Testis (tissue), 2 donors: ENCODE measurements at regions not wholly inside any gene's neighbourhood (a gene's known extent, or its start where the extent isn't known, plus 50 kb on each side); places are given as distances from the start of the nearest gene placed in this dataset.

Experiments
- DNase-seq: peaks from one replicate; pipeline ENCODE4 v3.0.0-alpha.2; 2019
- H3K27ac ChIP-seq, 2 donors: fragments of 200-600 bp; sonication (generic); one replicate each; pipeline ENCODE4 v1.5.1; 2019
- H3K27me3 ChIP-seq: fragments of 200-600 bp; sonication (generic); one replicate; pipeline ENCODE4 v1.5.1; 2019
- H3K36me3 ChIP-seq: fragments of 200-600 bp; sonication (generic); one replicate; pipeline ENCODE4 v1.5.1; 2017; ENCODE audit warnings: low read depth; ENCODE audit errors: missing control alignments
- H3K4me1 ChIP-seq: fragments of 200-600 bp; sonication (generic); one replicate; pipeline ENCODE4 v1.5.1; 2019
- H3K4me3 ChIP-seq, 2 donors: fragments of 200-600 bp; sonication (generic); one replicate each; pipeline ENCODE4 v1.5.1; 2017 to 2019
- H3K9me3 ChIP-seq: fragments of 200-600 bp; sonication (generic); one replicate; pipeline ENCODE4 v1.5.1; 2017
- POLR2A ChIP-seq: fragments of 450-650 bp; IDR thresholded peaks from one replicate; pipeline ENCODE4 v1.6.1; 2017; ENCODE audit warnings: antibody characterized with exemption, mild to moderate bottlenecking, moderate library complexity
- WGBS, 2 donors: methylation state at CpG; one replicate each; pipeline ENCODE4 v1.1.5; 2018; 5-methylcytosine and 5-hydroxymethylcytosine counted together
- intact Hi-C: fragments of 100-400 bp; cut with DNase I; formaldehyde crosslinking; loops from one replicate; pipeline ENCODE4 v1.15.1; 2023; ENCODE audit warnings: low total_unique reads
- TF ChIP-seq, protein P1 (sequence below), 3 experiments: fragments of 450-650 bp in 2 of 3; fragments of 200-600 bp in 1 of 3; sonication (generic) in 1 of 3; IDR thresholded peaks; one replicate each; pipeline ENCODE4 v1.5.1; 2016 to 2019; ENCODE audit warnings: antibody characterized with exemption in 3 of 3, mild to moderate bottlenecking in 2 of 3, moderate library complexity in 1 of 3

DNA sequence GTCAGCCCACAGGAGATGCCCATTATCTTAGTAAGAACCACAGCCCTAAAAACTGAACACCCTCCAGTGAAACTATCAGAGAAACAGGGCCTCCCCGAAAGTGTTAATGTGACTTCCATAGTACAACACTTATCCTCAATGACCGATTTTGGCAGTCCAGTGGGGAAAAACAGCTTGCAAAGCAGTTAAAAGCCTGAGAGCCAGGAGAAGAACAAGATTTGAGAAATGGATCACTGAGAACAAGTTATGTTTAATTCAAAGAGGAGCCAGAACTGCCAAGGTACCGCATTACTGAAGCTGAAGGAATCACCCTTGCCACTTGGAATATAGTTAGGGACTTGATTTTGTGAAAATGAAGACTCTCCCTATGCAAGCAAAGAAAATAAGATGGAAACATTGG lies 236.9 kb downstream of the QKI start:
- H3K4me1 ChIP-seq: peaks cover 11% of the 10 kb centered on the region
- intact Hi-C loops: no loop called here
- WGBS, 2 donors: 68 to 76% methylated on average over 3 of the region's 3 CpGs
- no peaks in the 10 kb centered on the region for H3K36me3 ChIP-seq
- no peak overlapping the region for H3K4me3 ChIP-seq
- no peak for DNase-seq
- H3K27ac ChIP-seq: no peak overlapping the region
- H3K9me3 ChIP-seq: no peaks in the 10 kb centered on the region
- TF ChIP-seq, protein P1, sequence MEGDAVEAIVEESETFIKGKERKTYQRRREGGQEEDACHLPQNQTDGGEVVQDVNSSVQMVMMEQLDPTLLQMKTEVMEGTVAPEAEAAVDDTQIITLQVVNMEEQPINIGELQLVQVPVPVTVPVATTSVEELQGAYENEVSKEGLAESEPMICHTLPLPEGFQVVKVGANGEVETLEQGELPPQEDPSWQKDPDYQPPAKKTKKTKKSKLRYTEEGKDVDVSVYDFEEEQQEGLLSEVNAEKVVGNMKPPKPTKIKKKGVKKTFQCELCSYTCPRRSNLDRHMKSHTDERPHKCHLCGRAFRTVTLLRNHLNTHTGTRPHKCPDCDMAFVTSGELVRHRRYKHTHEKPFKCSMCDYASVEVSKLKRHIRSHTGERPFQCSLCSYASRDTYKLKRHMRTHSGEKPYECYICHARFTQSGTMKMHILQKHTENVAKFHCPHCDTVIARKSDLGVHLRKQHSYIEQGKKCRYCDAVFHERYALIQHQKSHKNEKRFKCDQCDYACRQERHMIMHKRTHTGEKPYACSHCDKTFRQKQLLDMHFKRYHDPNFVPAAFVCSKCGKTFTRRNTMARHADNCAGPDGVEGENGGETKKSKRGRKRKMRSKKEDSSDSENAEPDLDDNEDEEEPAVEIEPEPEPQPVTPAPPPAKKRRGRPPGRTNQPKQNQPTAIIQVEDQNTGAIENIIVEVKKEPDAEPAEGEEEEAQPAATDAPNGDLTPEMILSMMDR (IDR thresholded peaks at IDR 0.05): no peak
- no peak for TF ChIP-seq POLR2A
- H3K27me3 ChIP-seq: no peaks in the 10 kb centered on the region

DNA sequence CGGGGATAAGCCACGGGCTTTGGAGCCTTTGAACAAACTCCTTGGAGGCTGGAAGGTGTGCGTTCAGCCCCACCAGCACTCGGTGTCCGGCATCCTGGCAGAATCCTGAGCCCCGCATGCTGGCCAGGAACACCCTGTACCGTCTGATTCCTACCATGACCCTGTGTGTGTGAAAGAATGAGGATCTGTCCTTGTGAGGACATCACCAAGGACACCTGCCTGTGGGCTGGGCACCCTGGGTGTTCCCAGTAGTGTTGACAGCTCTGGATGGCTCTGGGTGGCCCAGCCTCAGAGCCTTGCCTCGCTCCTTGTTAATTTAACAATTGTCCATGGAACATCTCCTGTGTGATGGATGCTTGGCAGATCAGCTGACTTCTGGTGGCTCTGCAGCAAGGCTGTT lies 234.3 kb downstream of the QKI start:
- H3K36me3 ChIP-seq: no peaks in the 10 kb centered on the region

DNA sequence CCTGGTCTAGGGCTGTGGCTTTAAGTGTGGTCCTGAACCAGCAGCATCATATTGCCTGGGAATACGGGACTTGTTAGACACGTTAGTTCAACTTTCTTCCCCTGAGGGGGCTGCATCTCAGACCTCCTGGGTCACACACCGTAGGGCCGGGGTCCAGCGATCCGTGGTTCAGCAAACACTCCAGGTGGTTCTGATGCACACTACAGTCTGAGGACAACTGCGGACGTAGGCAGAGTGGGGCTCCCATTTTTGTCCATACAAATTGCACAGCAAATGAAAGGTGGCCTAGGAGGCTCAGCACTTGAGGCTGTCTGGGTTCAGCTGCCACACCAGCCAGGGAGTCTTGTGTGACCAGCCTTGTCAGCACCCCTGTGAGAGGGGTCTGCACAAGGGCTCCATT lies 233.1 kb downstream of the QKI start:
- no peaks in the 10 kb centered on the region for H3K9me3 ChIP-seq

More for the DNA sequence above, 234.3 kb downstream of the QKI start:
- H3K4me1 ChIP-seq: peaks cover 11% of the 10 kb centered on the region
- no peak overlapping the region for H3K4me3 ChIP-seq
- no peaks in the 10 kb centered on the region for H3K27me3 ChIP-seq
- no peaks in the 10 kb centered on the region for H3K9me3 ChIP-seq
- WGBS, 2 donors: 38 to 67% methylated on average over 6 to 8 of the region's 8 CpGs
- TF ChIP-seq, protein P1 (IDR thresholded peaks at IDR 0.05): no peak
- no peak for TF ChIP-seq POLR2A
- H3K27ac ChIP-seq: no peak overlapping the region
- no peak for DNase-seq
- intact Hi-C loops: no loop called here

DNA sequence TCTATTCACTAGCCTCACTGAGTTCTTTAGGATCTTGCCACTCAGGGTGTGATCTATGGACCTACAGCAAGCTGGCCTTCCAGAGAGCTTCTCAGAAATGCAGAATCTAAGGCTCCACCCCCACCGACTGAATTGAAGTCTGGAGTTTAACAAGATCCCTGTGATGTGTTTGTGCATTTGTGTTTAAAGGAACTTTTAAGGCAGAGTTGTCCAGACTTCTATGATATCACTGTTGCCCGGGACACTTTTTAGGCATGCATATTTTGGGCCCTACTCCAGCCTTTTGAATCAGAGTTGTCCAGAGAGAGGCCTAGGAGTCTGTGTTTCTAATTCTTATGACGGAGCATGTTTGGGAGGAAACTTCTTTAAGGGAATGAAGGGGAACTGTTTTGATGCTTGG lies 232.3 kb downstream of the QKI start:
- Histone ChIP-seq H3K4me1 (peaks cover 7% of the 10 kb centered on the region), H3K27ac (no peak overlapping the region), H3K36me3 (no peaks in the 10 kb centered on the region), H3K4me3 (no peak overlapping the region), H3K9me3 (no peaks in the 10 kb centered on the region), H3K27me3 (no peaks in the 10 kb centered on the region)
- intact Hi-C loops: no loop called here
- no peak for DNase-seq
- TF ChIP-seq POLR2A: no peak
- TF ChIP-seq, protein P1 (IDR thresholded peaks at IDR 0.05): no peak
- 76 to 83% methylated on average over 3 of the region's 3 CpGs for WGBS, 2 donors

More for the DNA sequence above, 233.1 kb downstream of the QKI start:
- no peak overlapping the region for H3K27ac ChIP-seq
- intact Hi-C loops: no loop called here
- peaks cover 11% of the 10 kb centered on the region for H3K4me1 ChIP-seq
- no peak overlapping the region for H3K4me3 ChIP-seq
- H3K27me3 ChIP-seq: no peaks in the 10 kb centered on the region
- H3K36me3 ChIP-seq: no peaks in the 10 kb centered on the region
- 96 to 100% methylated on average over 2 to 8 of the region's 8 CpGs for WGBS, 2 donors
- TF ChIP-seq, protein P1 (IDR thresholded peaks at IDR 0.05): no peak
- no peak for TF ChIP-seq POLR2A
- DNase-seq: no peak

DNA sequence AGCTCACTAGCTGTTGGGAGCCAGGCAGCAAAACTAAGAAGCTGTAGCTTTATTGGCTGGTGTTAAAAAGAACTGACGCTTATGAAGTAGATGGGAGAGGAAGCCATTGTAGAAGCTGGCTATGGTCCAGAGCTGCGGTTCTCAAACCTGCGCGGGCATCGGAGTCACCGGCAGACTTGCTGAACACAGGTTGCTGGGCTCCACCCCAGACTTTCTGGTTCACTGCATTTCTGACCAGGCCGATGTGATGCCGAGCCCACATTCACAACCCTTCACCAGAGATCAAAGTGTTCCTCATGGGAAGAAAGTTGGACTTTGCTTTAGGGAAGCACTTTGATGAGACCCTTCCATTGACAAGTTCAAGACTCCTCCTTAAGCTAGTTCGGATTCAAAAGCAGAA lies 231.6 kb downstream of the QKI start:
- DNase-seq: no peak
- intact Hi-C loops: no loop called here
- H3K4me3 ChIP-seq: no peak overlapping the region

More for the DNA sequence above, 231.6 kb downstream of the QKI start:
- Histone ChIP-seq H3K36me3 (no peaks in the 10 kb centered on the region), H3K27me3 (no peaks in the 10 kb centered on the region), H3K4me1 (peaks cover 10% of the 10 kb centered on the region), H3K9me3 (no peaks in the 10 kb centered on the region), H3K27ac (no peak overlapping the region)
- WGBS, 2 donors: 90 to 97% methylated on average over 9 of the region's 9 CpGs
- TF ChIP-seq POLR2A: no peak
